Fibroblast of lung (primary cell): ENCODE measurements at regions not wholly inside any gene's neighbourhood (a gene's known extent, or its start where the extent isn't known, plus 50 kb on each side); places are given as distances from the start of the nearest gene placed in this dataset.

Experiments used
- CTCF ChIP-seq, 2 donors: IDR thresholded peaks in 1 of 2; conservative IDR thresholded peaks in 1 of 2; 1 replicate in 1 of 2; 2 replicates in 1 of 2; pipeline ENCODE4 v1.5.1; 2011 to 2012; ENCODE audit warnings: low read length in 2 of 2, control low read depth in 1 of 2, inconsistent platforms in 1 of 2, low read depth in 1 of 2, mild to moderate bottlenecking in 1 of 2
- EZH2 ChIP-seq: IDR thresholded peaks from 2 replicates; pipeline ENCODE4 v1.5.1; 2012; ENCODE audit warnings: low read length, control low read depth, mild to moderate bottlenecking; ENCODE audit errors: missing control alignments

GRCh38 chr13:66014771-66015170 is 1215.4 kb downstream of the PCDH9 start:
- no peak for TF ChIP-seq CTCF (conservative IDR thresholded peaks at IDR 0.05 in 1 of 2, IDR thresholded peaks at IDR 0.05 in 1 of 2; ENCODE audit: low read depth in 1 of 2, low read length in 2 of 2)
- TF ChIP-seq EZH2: no peak
